AG04450 (cell line): ENCODE measurements at regions not wholly inside any gene's neighbourhood (a gene's known extent, or its start where the extent isn't known, plus 50 kb on each side); places are given as distances from the start of the nearest gene placed in this dataset.

ENCODE experiments used
- CTCF ChIA-PET: fragments of 300-600, 350-600 bp; formaldehyde crosslinking; extraction: SDS; loops from one replicate; lab custom pipeline; 2022; ENCODE audit warnings: antibody characterized with exemption, inconsistent platforms; lab: Charles Lee
- POLR2A ChIA-PET: fragments of 350-600 bp; formaldehyde crosslinking; extraction: SDS; loops from one replicate; lab custom pipeline; 2021; ENCODE audit warnings: antibody characterized with exemption, inconsistent platforms; lab: Yijun Ruan, JAX
- DNase-seq: peaks from one replicate; pipeline ENCODE4 v3.0.0-alpha.2; 2011; ENCODE audit warnings: low read depth, low spot score
- H3K27ac ChIP-seq: one replicate; pipeline ENCODE4 v1.5.1; 2012; ENCODE audit warnings: low read depth, low read length, control low read depth
- H3K27me3 ChIP-seq: one replicate; pipeline ENCODE4 v1.6.0; 2012; ENCODE audit warnings: low read length; ENCODE audit not compliant: control insufficient read depth, insufficient read depth
- H3K4me3 ChIP-seq: 2 replicates; pipeline ENCODE4 v1.5.1; 2011; ENCODE audit warnings: mild to moderate bottlenecking, low read depth, low read length, control low read depth
- H3K9me3 ChIP-seq: 2 replicates; pipeline ENCODE4 v1.5.1; 2012; ENCODE audit warnings: low read length; ENCODE audit not compliant: control insufficient read depth, insufficient read depth
- TF ChIP-seq, protein P1 (sequence below): IDR thresholded peaks from 2 replicates; pipeline ENCODE4 v1.5.1; 2011; ENCODE audit warnings: low read depth, low read length, control low read depth, inconsistent platforms

GRCh38 chr5:84478603-84479002 lies 93.9 kb upstream of the EDIL3 start:
- Histone ChIP-seq H3K27ac (no peak overlapping the region), H3K4me3 (no peak overlapping the region), H3K9me3 (no peaks in the 10 kb centered on the region), H3K27me3 (no peaks in the 10 kb centered on the region)
- DNase-seq, result no peak
- ChIA-PET POLR2A (no interaction called here), CTCF (interaction anchor here (0.6 kb wide), 1 partner anchor 757 kb away, joined by 6 read pairs; no protein-coding TSS in a partner anchor)
- TF ChIP-seq, protein P1, sequence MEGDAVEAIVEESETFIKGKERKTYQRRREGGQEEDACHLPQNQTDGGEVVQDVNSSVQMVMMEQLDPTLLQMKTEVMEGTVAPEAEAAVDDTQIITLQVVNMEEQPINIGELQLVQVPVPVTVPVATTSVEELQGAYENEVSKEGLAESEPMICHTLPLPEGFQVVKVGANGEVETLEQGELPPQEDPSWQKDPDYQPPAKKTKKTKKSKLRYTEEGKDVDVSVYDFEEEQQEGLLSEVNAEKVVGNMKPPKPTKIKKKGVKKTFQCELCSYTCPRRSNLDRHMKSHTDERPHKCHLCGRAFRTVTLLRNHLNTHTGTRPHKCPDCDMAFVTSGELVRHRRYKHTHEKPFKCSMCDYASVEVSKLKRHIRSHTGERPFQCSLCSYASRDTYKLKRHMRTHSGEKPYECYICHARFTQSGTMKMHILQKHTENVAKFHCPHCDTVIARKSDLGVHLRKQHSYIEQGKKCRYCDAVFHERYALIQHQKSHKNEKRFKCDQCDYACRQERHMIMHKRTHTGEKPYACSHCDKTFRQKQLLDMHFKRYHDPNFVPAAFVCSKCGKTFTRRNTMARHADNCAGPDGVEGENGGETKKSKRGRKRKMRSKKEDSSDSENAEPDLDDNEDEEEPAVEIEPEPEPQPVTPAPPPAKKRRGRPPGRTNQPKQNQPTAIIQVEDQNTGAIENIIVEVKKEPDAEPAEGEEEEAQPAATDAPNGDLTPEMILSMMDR, result no peak

GRCh38 chr5:84477485-84477884 lies 92.8 kb upstream of the EDIL3 start:
- POLR2A ChIA-PET, result no interaction called here
- TF ChIP-seq, protein P1, result no peak

DNA sequence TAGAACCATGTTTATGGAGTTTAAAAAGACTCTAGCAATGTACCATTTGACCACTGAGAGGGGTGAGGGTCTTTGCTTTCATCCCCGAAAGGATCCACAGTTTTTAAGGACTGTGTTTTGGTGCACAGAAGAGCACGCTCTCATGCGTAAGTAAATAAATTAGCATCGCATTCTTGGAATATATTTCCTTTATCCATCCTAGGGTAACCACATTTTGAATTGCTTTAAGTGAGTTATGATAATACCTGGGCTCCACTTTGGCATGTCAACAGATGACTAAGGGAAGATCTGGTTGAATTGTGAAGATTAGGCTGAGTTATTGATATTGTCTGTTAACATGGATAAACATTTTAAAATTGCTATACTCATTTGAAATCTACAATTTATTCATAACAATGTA lies 89.4 kb upstream of the EDIL3 start:
- H3K27me3 ChIP-seq, result no peaks in the 10 kb centered on the region
- no peak overlapping the region for H3K27ac ChIP-seq
- DNase-seq, result no peak
- H3K9me3 ChIP-seq, result no peaks in the 10 kb centered on the region
- CTCF ChIA-PET, result no interaction called here
- POLR2A ChIA-PET, result no interaction called here
- H3K4me3 ChIP-seq, result no peak overlapping the region
- TF ChIP-seq, protein P1, result no peak

More at GRCh38 chr5:84477485-84477884, 92.8 kb upstream of the EDIL3 start:
- Histone ChIP-seq H3K9me3 (no peaks in the 10 kb centered on the region), H3K4me3 (no peak overlapping the region), H3K27ac (no peak overlapping the region), H3K27me3 (no peaks in the 10 kb centered on the region)
- no peak for DNase-seq
- CTCF ChIA-PET, result interaction anchor here (0.6 kb wide), 1 partner anchor 804 kb away, joined by 6 read pairs; no protein-coding TSS in a partner anchor

DNA sequence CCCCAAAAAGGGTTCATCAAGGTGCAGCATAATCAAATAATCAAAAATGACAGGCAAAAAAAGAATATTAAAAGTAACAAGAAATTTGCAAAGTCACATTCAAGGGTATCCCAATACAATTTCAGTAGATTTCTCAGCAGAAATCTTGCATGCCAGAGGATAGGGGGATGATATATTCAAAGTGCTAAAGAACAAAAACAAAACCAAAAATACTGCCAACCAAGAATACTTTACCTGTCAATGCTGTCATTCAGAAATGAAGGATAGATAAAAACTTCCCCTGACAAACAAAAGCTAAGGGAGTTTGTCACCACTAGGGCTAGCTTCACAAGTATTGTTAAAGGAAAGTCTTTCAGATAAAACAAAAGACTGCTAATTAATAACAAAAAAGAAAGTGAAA lies 68.7 kb upstream of the EDIL3 start:
- ChIA-PET POLR2A (no interaction called here), CTCF (no interaction called here)
- Histone ChIP-seq H3K4me3 (no peak overlapping the region), H3K27ac (no peak overlapping the region), H3K27me3 (no peaks in the 10 kb centered on the region), H3K9me3 (no peaks in the 10 kb centered on the region; the same call in 1 of the 2 replicates)
- no peak for DNase-seq
- TF ChIP-seq, protein P1, result no peak

DNA sequence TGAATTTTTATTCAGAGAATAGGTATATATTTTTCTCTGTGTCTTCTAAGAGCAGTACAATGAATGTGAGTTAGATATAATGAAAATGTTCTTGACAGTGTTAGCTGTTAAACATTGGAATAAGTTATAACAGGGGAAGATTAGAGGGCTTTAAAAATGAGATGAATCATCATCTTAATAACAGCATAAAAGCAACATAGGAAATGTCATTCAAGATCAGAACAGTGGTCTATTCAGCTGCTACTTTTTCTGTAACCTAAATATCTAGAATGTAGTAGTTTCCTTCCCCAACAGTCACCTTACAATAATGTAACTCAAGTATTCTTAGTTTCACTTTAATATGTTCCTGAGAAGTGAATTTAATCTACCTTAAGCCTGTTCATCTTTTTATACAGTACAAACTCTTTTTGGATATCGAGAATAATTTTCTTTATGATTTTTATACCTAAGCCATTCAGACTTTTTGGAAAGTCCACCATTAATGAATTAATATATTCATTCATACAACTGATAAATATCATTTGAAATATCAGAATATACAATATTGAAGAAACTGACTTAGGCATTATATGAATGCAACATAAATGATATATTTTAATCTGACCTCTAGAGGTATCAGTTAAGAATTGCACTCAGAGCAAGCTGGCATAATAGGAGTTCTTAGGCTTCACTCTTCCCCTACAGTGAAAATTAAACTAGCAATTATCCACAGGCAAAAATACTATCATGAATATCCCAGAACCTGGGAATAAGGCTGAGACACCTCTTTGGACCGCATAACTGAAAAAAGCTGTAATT lies 66.1 kb upstream of the EDIL3 start:
- ChIA-PET CTCF (interaction anchor here (0.6 to 1.1 kb wide), 5 partner anchors 9 to 504 kb away, joined by 3 to 5 read pairs (median 3); no protein-coding TSS in a partner anchor), POLR2A (no interaction called here)
- DNase-seq, result no peak
- TF ChIP-seq, protein P1, result peak; percentile 49
- H3K27ac ChIP-seq, result no peak overlapping the region
- no peaks in the 10 kb centered on the region for H3K27me3 ChIP-seq
- no peak overlapping the region for H3K4me3 ChIP-seq
- no peaks in the 10 kb centered on the region; the same call in 1 of the 2 replicates for H3K9me3 ChIP-seq
